C4-2B (cell line): ENCODE measurements at regions not wholly inside any gene's neighbourhood (a gene's known extent, or its start where the extent isn't known, plus 50 kb on each side); places are given as distances from the start of the nearest gene placed in this dataset.

Source experiments
- CTCF ChIP-seq: fragments of 450-650 bp; conservative IDR thresholded peaks from 2 replicates; pipeline ENCODE4 v1.5.1; 2017; ENCODE audit warnings: mild to moderate bottlenecking
- ZFX ChIP-seq: fragments of 450-650 bp; IDR thresholded peaks from 2 replicates; pipeline ENCODE4 v1.6.1; 2017

GRCh38 chr2:156845806-156846558 is 409.8 kb downstream of the GPD2 start:
- TF ChIP-seq CTCF (no peak), ZFX (no peak)
